Activated naive CD4-positive, alpha-beta T cell treated with anti-CD3 and anti-CD28 coated beads for 36 hours (primary cell): ENCODE measurements at regions not wholly inside any gene's neighbourhood (a gene's known extent, or its start where the extent isn't known, plus 50 kb on each side); places are given as distances from the start of the nearest gene placed in this dataset.

Source experiments
- CTCF ChIA-PET: fragments of 350-600 bp; sonication (Branson Sonifier 250); formaldehyde crosslinking; loops from one replicate; lab custom pipeline; 2021; ENCODE audit warnings: antibody characterized with exemption; lab: Charles Lee
- DNase-seq: peaks from one replicate; pipeline ENCODE4 v3.0.0-alpha.2; 2020
- H3K27ac Mint-ChIP-seq: one replicate; pipeline ENCODE4 v1.8.0; 2021; ENCODE audit warnings: mild to moderate bottlenecking, mixed read lengths
- H3K27me3 Mint-ChIP-seq: one replicate; pipeline ENCODE4 v1.8.0; 2021; ENCODE audit warnings: low read depth, mixed read lengths
- H3K36me3 Mint-ChIP-seq: one replicate; pipeline ENCODE4 v1.8.0; 2021; ENCODE audit warnings: low read depth, mixed read lengths
- H3K4me1 Mint-ChIP-seq: one replicate; pipeline ENCODE4 v1.8.0; 2021; ENCODE audit warnings: low read depth, mixed read lengths
- H3K4me3 Mint-ChIP-seq: one replicate; pipeline ENCODE4 v1.8.0; 2021; ENCODE audit warnings: mild to moderate bottlenecking, moderate library complexity, mixed read lengths
- H3K9me3 Mint-ChIP-seq: one replicate; pipeline ENCODE4 v1.8.0; 2021; ENCODE audit warnings: mixed read lengths
- intact Hi-C: fragments of 100-400 bp; cut with micrococcal nuclease; formaldehyde crosslinking; loops from one replicate; pipeline ENCODE4 v1.15.1; 2023

GRCh38 chr9:108606401-108606800 is 249.4 kb downstream of the ACTL7B start:
- no peaks in the 10 kb centered on the region for H3K9me3 Mint-ChIP-seq
- CTCF ChIA-PET: no interaction called here
- no peak overlapping the region for H3K27ac Mint-ChIP-seq
- intact Hi-C loops: no loop called here
- H3K27me3 Mint-ChIP-seq: peaks cover 2% of the 10 kb centered on the region
- H3K36me3 Mint-ChIP-seq: no peaks in the 10 kb centered on the region
- no peaks in the 10 kb centered on the region for H3K4me1 Mint-ChIP-seq
- H3K4me3 Mint-ChIP-seq: no peak overlapping the region
- DNase-seq: no peak

GRCh38 chr9:108603141-108603540 is 252.6 kb downstream of the ACTL7B start:
- Mint-ChIP-seq H3K4me1 (no peaks in the 10 kb centered on the region), H3K9me3 (no peaks in the 10 kb centered on the region), H3K27ac (no peak overlapping the region), H3K27me3 (peaks cover 2% of the 10 kb centered on the region), H3K4me3 (no peak overlapping the region), H3K36me3 (no peaks in the 10 kb centered on the region)
- no peak for DNase-seq
- intact Hi-C loops: no loop called here
- CTCF ChIA-PET: no interaction called here

GRCh38 chr9:108600896-108601295 is 254.9 kb downstream of the ACTL7B start:
- intact Hi-C loops: no loop called here
- Mint-ChIP-seq H3K4me3 (no peak overlapping the region), H3K27ac (no peak overlapping the region), H3K27me3 (peaks cover 2% of the 10 kb centered on the region), H3K36me3 (no peaks in the 10 kb centered on the region), H3K9me3 (no peaks in the 10 kb centered on the region), H3K4me1 (no peaks in the 10 kb centered on the region)
- no peak for DNase-seq
- CTCF ChIA-PET: no interaction called here

GRCh38 chr9:108599571-108599970 is 256.2 kb downstream of the ACTL7B start:
- CTCF ChIA-PET: no interaction called here
- Mint-ChIP-seq H3K27ac (no peak overlapping the region), H3K4me1 (no peaks in the 10 kb centered on the region), H3K27me3 (peaks cover 2% of the 10 kb centered on the region), H3K4me3 (no peak overlapping the region), H3K36me3 (no peaks in the 10 kb centered on the region), H3K9me3 (no peaks in the 10 kb centered on the region)
- intact Hi-C loops: no loop called here
- DNase-seq: no peak

- no peak overlapping the region for H3K4me3 Mint-ChIP-seq
- intact Hi-C loops: no loop called here
- no peaks in the 10 kb centered on the region for H3K9me3 Mint-ChIP-seq
- CTCF ChIA-PET: interaction anchor here (0.5 kb wide), 1 partner anchor 24 kb away, joined by 3 read pairs; no protein-coding TSS in a partner anchor
- H3K36me3 Mint-ChIP-seq: no peaks in the 10 kb centered on the region
- H3K27ac Mint-ChIP-seq: no peak overlapping the region
- peaks cover 2% of the 10 kb centered on the region for H3K27me3 Mint-ChIP-seq
- H3K4me1 Mint-ChIP-seq: no peaks in the 10 kb centered on the region
- no peak for DNase-seq
These were observed 264.7 kb downstream of the ACTL7B start for GRCh38 chr9:108591121-108591520.

- Mint-ChIP-seq H3K27ac (no peak overlapping the region), H3K4me3 (no peak overlapping the region), H3K36me3 (no peaks in the 10 kb centered on the region), H3K9me3 (no peaks in the 10 kb centered on the region), H3K4me1 (no peaks in the 10 kb centered on the region), H3K27me3 (peaks cover 6% of the 10 kb centered on the region)
- intact Hi-C loops: no loop called here
- CTCF ChIA-PET: no interaction called here
- DNase-seq: no peak
These were observed 267.5 kb downstream of the ACTL7B start for GRCh38 chr9:108588246-108588645.

GRCh38 chr9:108586471-108587139 is 269.2 kb downstream of the ACTL7B start:
- no peaks in the 10 kb centered on the region for H3K4me1 Mint-ChIP-seq
- no peak overlapping the region for H3K4me3 Mint-ChIP-seq
- peaks cover 6% of the 10 kb centered on the region for H3K27me3 Mint-ChIP-seq
- no peaks in the 10 kb centered on the region for H3K9me3 Mint-ChIP-seq
- no peak overlapping the region for H3K27ac Mint-ChIP-seq
- CTCF ChIA-PET: no interaction called here
- no peaks in the 10 kb centered on the region for H3K36me3 Mint-ChIP-seq
- intact Hi-C loops: no loop called here
- DNase-seq: no peak

GRCh38 chr9:108584860-108585259 is 270.9 kb downstream of the ACTL7B start:
- intact Hi-C loops: no loop called here
- no peak overlapping the region for H3K27ac Mint-ChIP-seq
- CTCF ChIA-PET: no interaction called here

GRCh38 chr9:108582726-108583125 is 273.1 kb downstream of the ACTL7B start:
- DNase-seq: no peak
- Mint-ChIP-seq H3K27me3 (peaks cover 6% of the 10 kb centered on the region), H3K9me3 (no peaks in the 10 kb centered on the region), H3K4me3 (no peak overlapping the region), H3K36me3 (no peaks in the 10 kb centered on the region), H3K4me1 (no peaks in the 10 kb centered on the region), H3K27ac (no peak overlapping the region)
- CTCF ChIA-PET: interaction anchor here (0.6 kb wide), 1 partner anchor 721 kb away, joined by 4 read pairs; no protein-coding TSS in a partner anchor
- intact Hi-C loops: no loop called here

More at GRCh38 chr9:108584860-108585259, 270.9 kb downstream of the ACTL7B start:
- Mint-ChIP-seq H3K27me3 (peaks cover 8% of the 10 kb centered on the region), H3K4me3 (no peak overlapping the region), H3K36me3 (no peaks in the 10 kb centered on the region), H3K9me3 (no peaks in the 10 kb centered on the region), H3K4me1 (no peaks in the 10 kb centered on the region)
- DNase-seq: no peak

- CTCF ChIA-PET: no interaction called here
- peaks cover 6% of the 10 kb centered on the region for H3K27me3 Mint-ChIP-seq
- no peaks in the 10 kb centered on the region for H3K9me3 Mint-ChIP-seq
- no peak overlapping the region for H3K27ac Mint-ChIP-seq
- no peak overlapping the region for H3K4me3 Mint-ChIP-seq
- no peaks in the 10 kb centered on the region for H3K36me3 Mint-ChIP-seq
- no peaks in the 10 kb centered on the region for H3K4me1 Mint-ChIP-seq
- intact Hi-C loops: no loop called here
- no peak for DNase-seq
These were observed 275.9 kb downstream of the ACTL7B start for GRCh38 chr9:108579757-108580439.

GRCh38 chr9:108575276-108575675 is 280.5 kb downstream of the ACTL7B start:
- DNase-seq: no peak
- Mint-ChIP-seq H3K27ac (no peak overlapping the region), H3K27me3 (no peaks in the 10 kb centered on the region), H3K9me3 (no peaks in the 10 kb centered on the region), H3K4me3 (no peak overlapping the region), H3K36me3 (no peaks in the 10 kb centered on the region), H3K4me1 (no peaks in the 10 kb centered on the region)
- intact Hi-C loops: no loop called here
- CTCF ChIA-PET: interaction anchor here (1.5 kb wide), 1 partner anchor 11 kb away, joined by 3 read pairs; no protein-coding TSS in a partner anchor

GRCh38 chr9:108569624-108570023 is 286.2 kb downstream of the ACTL7B start:
- Mint-ChIP-seq H3K27ac (no peak overlapping the region), H3K4me3 (no peak overlapping the region), H3K9me3 (no peaks in the 10 kb centered on the region), H3K36me3 (no peaks in the 10 kb centered on the region), H3K27me3 (peaks cover 2% of the 10 kb centered on the region), H3K4me1 (no peaks in the 10 kb centered on the region)
- CTCF ChIA-PET: no interaction called here
- intact Hi-C loops: loop anchor here (5.0 to 10.0 kb wide), 4 partner anchors 102 to 1102 kb away; no protein-coding TSS in a partner anchor
- no peak for DNase-seq

- CTCF ChIA-PET: no interaction called here
- Mint-ChIP-seq H3K36me3 (no peaks in the 10 kb centered on the region), H3K9me3 (no peaks in the 10 kb centered on the region), H3K4me3 (no peak overlapping the region), H3K27me3 (peaks cover 2% of the 10 kb centered on the region), H3K27ac (no peak overlapping the region), H3K4me1 (no peaks in the 10 kb centered on the region)
- DNase-seq: no peak
- intact Hi-C loops: loop anchor here (5.0 to 10.0 kb wide), 4 partner anchors 101 to 1101 kb away; no protein-coding TSS in a partner anchor
These were observed 287.7 kb downstream of the ACTL7B start for GRCh38 chr9:108568093-108568492.
